Tibial artery (tissue), 4 donors: ENCODE measurements at regions not wholly inside any gene's neighbourhood (a gene's known extent, or its start where the extent isn't known, plus 50 kb on each side); places are given as distances from the start of the nearest gene placed in this dataset.

Experiments
- DNase-seq, 2 donors: peaks; one replicate each; pipeline ENCODE4 v3.0.0-alpha.2; 2019
- H3K27ac ChIP-seq, 2 donors: fragments of 200-600 bp; sonication (generic) in 1 of 2; 1 replicate in 1 of 2; 2 replicates in 1 of 2; pipeline ENCODE4 v1.5.1; 2018 to 2019; ENCODE audit warnings: mild to moderate bottlenecking in 1 of 2
- H3K27me3 ChIP-seq, 2 donors: fragments of 200-600 bp; sonication (generic) in 1 of 2; one replicate each; pipeline versions ENCODE4 v1.5.1 to v1.6.0; 2016 to 2019
- H3K36me3 ChIP-seq, 3 donors: fragments of 200-600 bp; sonication (generic) in 2 of 3; one replicate each; pipeline ENCODE4 v1.5.1; 2016 to 2019; ENCODE audit warnings: mild to moderate bottlenecking in 2 of 3
- H3K4me1 ChIP-seq, 4 donors: fragments of 200-600 bp; sonication (generic) in 2 of 4; 1 replicate in 3 of 4; 2 replicates in 1 of 4; pipeline ENCODE4 v1.5.1; 2016 to 2019
- H3K4me3 ChIP-seq, 2 donors: fragments of 200-600 bp; sonication (generic) in 1 of 2; 1 replicate in 1 of 2; 2 replicates in 1 of 2; pipeline ENCODE4 v1.5.1; 2018 to 2019; ENCODE audit warnings: mild to moderate bottlenecking in 2 of 2
- H3K9me3 ChIP-seq, 3 donors: fragments of 200-600 bp; sonication (generic) in 1 of 3; one replicate each; pipeline ENCODE4 v1.5.1; 2016 to 2019
- CTCF ChIP-seq, 2 experiments: fragments of 200-600 bp in 1 of 2; fragments of 450-650 bp in 1 of 2; IDR thresholded peaks; one replicate each; pipeline ENCODE4 v1.5.1; 2017 to 2019; ENCODE audit warnings: antibody characterized with exemption in 2 of 2, mild to moderate bottlenecking in 1 of 2, moderate library complexity in 1 of 2
- intact Hi-C: fragments of 100-400 bp; cut with DNase I; formaldehyde crosslinking; loops from one replicate; pipeline ENCODE4 v1.15.0; 2023; ENCODE audit warnings: low total_unique reads

GRCh38 chrX:65925005-65925404 lies 114.9 kb downstream of the VSIG4 start:
- Histone ChIP-seq H3K4me1 (no peaks in the 10 kb centered on the region), H3K36me3 (no peaks in the 10 kb centered on the region), H3K4me3 (no peak overlapping the region), H3K9me3 (no peaks in the 10 kb centered on the region), H3K27me3 (no peaks in the 10 kb centered on the region), H3K27ac (no peak overlapping the region)
- no peak for DNase-seq
- intact Hi-C loops: no loop called here
- no peak for TF ChIP-seq CTCF (IDR thresholded peaks at IDR 0.05)

GRCh38 chrX:65921363-65921762 lies 118.5 kb downstream of the VSIG4 start:
- no peaks in the 10 kb centered on the region for H3K36me3 ChIP-seq
- no peak for TF ChIP-seq CTCF (IDR thresholded peaks at IDR 0.05)
- intact Hi-C loops: no loop called here
- H3K4me1 ChIP-seq: no peaks in the 10 kb centered on the region
- peaks cover 0 to 3% (median 0%) of the 10 kb centered on the region in 3 donors for H3K9me3 ChIP-seq
- no peak for DNase-seq
- H3K4me3 ChIP-seq: no peak overlapping the region
- no peak overlapping the region for H3K27ac ChIP-seq
- H3K27me3 ChIP-seq: no peaks in the 10 kb centered on the region

- no peak for DNase-seq
- no peak overlapping the region for H3K27ac ChIP-seq
Measured at GRCh38 chrX:65920620-65921019, 119.3 kb downstream of the VSIG4 start.

GRCh38 chrX:65910899-65911298 lies 129.0 kb downstream of the VSIG4 start:
- Histone ChIP-seq H3K9me3 (no peaks in the 10 kb centered on the region), H3K36me3 (no peaks in the 10 kb centered on the region), H3K27ac (no peak overlapping the region), H3K4me3 (no peak overlapping the region), H3K4me1 (no peaks in the 10 kb centered on the region), H3K27me3 (no peaks in the 10 kb centered on the region)
- intact Hi-C loops: no loop called here
- no peak for DNase-seq
- TF ChIP-seq CTCF (IDR thresholded peaks at IDR 0.05): no peak

More at GRCh38 chrX:65920620-65921019, 119.3 kb downstream of the VSIG4 start:
- H3K4me1 ChIP-seq: no peaks in the 10 kb centered on the region
- intact Hi-C loops: no loop called here
- H3K27me3 ChIP-seq: no peaks in the 10 kb centered on the region
- no peaks in the 10 kb centered on the region for H3K36me3 ChIP-seq
- H3K4me3 ChIP-seq: no peak overlapping the region
- TF ChIP-seq CTCF (IDR thresholded peaks at IDR 0.05): no peak
- peaks cover 0 to 3% (median 0%) of the 10 kb centered on the region in 3 donors for H3K9me3 ChIP-seq

GRCh38 chrX:65903750-65904149 lies 136.1 kb downstream of the VSIG4 start:
- TF ChIP-seq CTCF (IDR thresholded peaks at IDR 0.05): no peak
- intact Hi-C loops: no loop called here
- H3K27ac ChIP-seq: no peak overlapping the region

GRCh38 chrX:65902011-65902410 lies 137.9 kb downstream of the VSIG4 start:
- no peak overlapping the region for H3K27ac ChIP-seq
- no peak for DNase-seq
- no peak overlapping the region for H3K4me3 ChIP-seq
- H3K27me3 ChIP-seq: no peaks in the 10 kb centered on the region
- no peak for TF ChIP-seq CTCF (IDR thresholded peaks at IDR 0.05)
- no peaks in the 10 kb centered on the region for H3K4me1 ChIP-seq
- H3K36me3 ChIP-seq: no peaks in the 10 kb centered on the region
- intact Hi-C loops: no loop called here
- no peaks in the 10 kb centered on the region for H3K9me3 ChIP-seq

More at GRCh38 chrX:65903750-65904149, 136.1 kb downstream of the VSIG4 start:
- H3K9me3 ChIP-seq: no peaks in the 10 kb centered on the region
- H3K4me3 ChIP-seq: no peak overlapping the region
- H3K27me3 ChIP-seq: no peaks in the 10 kb centered on the region
- H3K36me3 ChIP-seq: no peaks in the 10 kb centered on the region
- H3K4me1 ChIP-seq: no peaks in the 10 kb centered on the region
- DNase-seq: no peak
